ENCODE measurements at regions not wholly inside any gene's neighbourhood (a gene's known extent, or its start where the extent isn't known, plus 50 kb on each side); places are given as distances from the start of the nearest gene placed in this dataset.

DNA sequence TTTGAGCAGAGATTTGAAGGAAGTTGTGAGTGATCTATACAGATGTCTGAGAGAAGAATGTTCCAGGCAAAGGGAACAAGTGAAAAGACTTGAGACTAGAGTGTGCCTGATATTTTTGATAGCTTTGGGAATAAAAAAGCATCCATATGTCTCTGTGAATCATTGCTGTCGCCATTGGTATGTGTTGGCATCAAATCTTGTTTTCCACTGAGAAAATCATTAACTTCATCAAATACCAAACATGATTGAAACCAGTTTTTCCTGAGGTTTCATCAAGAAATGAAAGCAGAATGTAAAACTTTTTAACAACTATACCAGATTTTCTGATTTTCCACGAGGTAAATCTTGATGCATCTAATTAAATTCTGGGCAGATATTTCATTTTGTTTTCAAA, 862.6 kb downstream of the DIAPH3 start:
- no peaks in the 10 kb centered on the region for H3K79me2 ChIP-seq (ENCODE audit: control insufficient read depth, low read length)
- no peak for TF ChIP-seq CTCF (IDR thresholded peaks at IDR 0.05; ENCODE audit: low read depth, low read length, poor library complexity, severe bottlenecking)
- TF ChIP-seq EZH2phosphoT487 (IDR thresholded peaks at IDR 0.05; ENCODE audit: borderline replicate concordance, low read length), result no peak
- H3K4me2 ChIP-seq (ENCODE audit: low read length), result no peak overlapping the region
- no peaks in the 10 kb centered on the region for H4K20me1 ChIP-seq (ENCODE audit: control insufficient read depth, insufficient read depth, low read depth, low read length)
- H3K27ac ChIP-seq (ENCODE audit: low read depth, low read length), result no peak overlapping the region
- no peaks in the 10 kb centered on the region for H3K4me1 ChIP-seq (ENCODE audit: control insufficient read depth, low read length)
- no peaks in the 10 kb centered on the region for H3F3A ChIP-seq (ENCODE audit: control insufficient read depth, insufficient read depth)
- no peaks in the 10 kb centered on the region for H3K27me3 ChIP-seq (ENCODE audit: control insufficient read depth, low read length)
- no peak overlapping the region for H3K4me3 ChIP-seq (ENCODE audit: low read length)
- H3K36me3 ChIP-seq (ENCODE audit: control insufficient read depth, low read length), result no peaks in the 10 kb centered on the region
- H3K9me3 ChIP-seq (ENCODE audit: control insufficient read depth, insufficient read depth, low read length), result no peaks in the 10 kb centered on the region
- no peaks in the 10 kb centered on the region for H3K9me2 ChIP-seq (replicated peaks; ENCODE audit: control insufficient read depth, low read length)

- Histone ChIP-seq H3K4me3 (ENCODE audit: low read length) (no peak overlapping the region), H3K27ac (ENCODE audit: low read depth, low read length) (no peak overlapping the region), H3K4me2 (ENCODE audit: low read length) (no peak overlapping the region), H4K20me1 (ENCODE audit: control insufficient read depth, insufficient read depth, low read depth, low read length) (no peaks in the 10 kb centered on the region), H3K9me2 (replicated peaks; ENCODE audit: control insufficient read depth, low read length) (no peaks in the 10 kb centered on the region), H3K9me3 (ENCODE audit: control insufficient read depth, insufficient read depth, low read length) (no peaks in the 10 kb centered on the region), H3F3A (ENCODE audit: control insufficient read depth, insufficient read depth) (no peaks in the 10 kb centered on the region), H3K36me3 (ENCODE audit: control insufficient read depth, low read length) (no peaks in the 10 kb centered on the region), H3K4me1 (ENCODE audit: control insufficient read depth, low read length) (no peaks in the 10 kb centered on the region), H3K79me2 (ENCODE audit: control insufficient read depth, low read length) (no peaks in the 10 kb centered on the region), H3K27me3 (ENCODE audit: control insufficient read depth, low read length) (no peaks in the 10 kb centered on the region)
- no peak for TF ChIP-seq EZH2phosphoT487 (IDR thresholded peaks at IDR 0.05; ENCODE audit: borderline replicate concordance, low read length)
- no peak for TF ChIP-seq CTCF (IDR thresholded peaks at IDR 0.05; ENCODE audit: low read depth, low read length, poor library complexity, severe bottlenecking)
These were observed 860.3 kb downstream of the DIAPH3 start for GRCh38 chr13:59303433-59303832.

- Histone ChIP-seq H3K27ac (ENCODE audit: low read depth, low read length) (no peak overlapping the region), H3K9me3 (ENCODE audit: control insufficient read depth, insufficient read depth, low read length) (no peaks in the 10 kb centered on the region), H3K4me2 (ENCODE audit: low read length) (no peak overlapping the region)
These were observed 859.1 kb downstream of the DIAPH3 start for GRCh38 chr13:59304596-59304995.

More at GRCh38 chr13:59304596-59304995, 859.1 kb downstream of the DIAPH3 start:
- H3F3A ChIP-seq (ENCODE audit: control insufficient read depth, insufficient read depth), result no peaks in the 10 kb centered on the region
- H3K4me1 ChIP-seq (ENCODE audit: control insufficient read depth, low read length), result no peaks in the 10 kb centered on the region
- no peaks in the 10 kb centered on the region for H4K20me1 ChIP-seq (ENCODE audit: control insufficient read depth, insufficient read depth, low read depth, low read length)
- H3K79me2 ChIP-seq (ENCODE audit: control insufficient read depth, low read length), result no peaks in the 10 kb centered on the region
- no peaks in the 10 kb centered on the region for H3K27me3 ChIP-seq (ENCODE audit: control insufficient read depth, low read length)
- H3K9me2 ChIP-seq (replicated peaks; ENCODE audit: control insufficient read depth, low read length), result no peaks in the 10 kb centered on the region
- TF ChIP-seq CTCF (IDR thresholded peaks at IDR 0.05; ENCODE audit: low read depth, low read length, poor library complexity, severe bottlenecking) (no peak), EZH2phosphoT487 (IDR thresholded peaks at IDR 0.05; ENCODE audit: borderline replicate concordance, low read length) (no peak)
- H3K36me3 ChIP-seq (ENCODE audit: control insufficient read depth, low read length), result no peaks in the 10 kb centered on the region
- H3K4me3 ChIP-seq (ENCODE audit: low read length), result no peak overlapping the region

Data from DOHH2 (cell line).